ENCODE measurements at regions not wholly inside any gene's neighbourhood (a gene's known extent, or its start where the extent isn't known, plus 50 kb on each side); places are given as distances from the start of the nearest gene placed in this dataset.

DNA sequence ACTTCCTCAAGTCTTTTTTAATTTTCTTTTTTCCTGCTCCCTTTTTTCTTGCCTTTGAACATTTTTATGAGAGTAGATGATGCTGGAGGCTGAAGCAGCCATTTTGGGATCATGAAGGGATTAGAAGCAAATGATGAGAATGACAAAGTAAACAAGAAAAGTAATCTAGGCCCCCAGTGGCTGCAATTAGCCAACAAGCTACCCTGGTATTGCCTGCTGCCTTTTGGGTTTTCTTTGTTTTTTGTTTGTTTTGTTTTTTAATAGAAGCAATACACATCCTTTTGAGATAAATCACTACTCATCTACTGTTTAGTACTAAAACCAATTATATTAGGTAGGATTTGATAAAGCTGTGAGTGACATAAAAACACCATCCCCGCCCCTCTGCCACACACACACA is 280.7 kb upstream of the ADGRL2 start:
- no peak overlapping the region for H3K27ac ChIP-seq (ENCODE audit: low read depth in 2 of 2, low read length in 2 of 2)
- H3K9ac ChIP-seq (ENCODE audit: low read length in 3 of 3), result no peak overlapping the region
- no peaks in the 10 kb centered on the region for H3K4me1 ChIP-seq (ENCODE audit: control insufficient read depth in 2 of 3, insufficient read depth in 2 of 3, low read depth in 1 of 3, low read length in 3 of 3)
- H3K27me3 ChIP-seq (ENCODE audit: control insufficient read depth, insufficient read depth, low read length), result no peaks in the 10 kb centered on the region
- no peaks in the 10 kb centered on the region for H3K9me3 ChIP-seq (ENCODE audit: control insufficient read depth in 2 of 3, insufficient read depth in 1 of 3, low read length in 3 of 3)
- FAIRE-seq (no peak), DNase-seq (no peak)
- intact Hi-C loops (cut with DNase I), result no loop called here
- no peaks in the 10 kb centered on the region for H3K36me3 ChIP-seq (ENCODE audit: control insufficient read depth in 2 of 3, insufficient read depth in 3 of 3, low read length in 3 of 3)
- TF ChIP-seq, protein P1, sequence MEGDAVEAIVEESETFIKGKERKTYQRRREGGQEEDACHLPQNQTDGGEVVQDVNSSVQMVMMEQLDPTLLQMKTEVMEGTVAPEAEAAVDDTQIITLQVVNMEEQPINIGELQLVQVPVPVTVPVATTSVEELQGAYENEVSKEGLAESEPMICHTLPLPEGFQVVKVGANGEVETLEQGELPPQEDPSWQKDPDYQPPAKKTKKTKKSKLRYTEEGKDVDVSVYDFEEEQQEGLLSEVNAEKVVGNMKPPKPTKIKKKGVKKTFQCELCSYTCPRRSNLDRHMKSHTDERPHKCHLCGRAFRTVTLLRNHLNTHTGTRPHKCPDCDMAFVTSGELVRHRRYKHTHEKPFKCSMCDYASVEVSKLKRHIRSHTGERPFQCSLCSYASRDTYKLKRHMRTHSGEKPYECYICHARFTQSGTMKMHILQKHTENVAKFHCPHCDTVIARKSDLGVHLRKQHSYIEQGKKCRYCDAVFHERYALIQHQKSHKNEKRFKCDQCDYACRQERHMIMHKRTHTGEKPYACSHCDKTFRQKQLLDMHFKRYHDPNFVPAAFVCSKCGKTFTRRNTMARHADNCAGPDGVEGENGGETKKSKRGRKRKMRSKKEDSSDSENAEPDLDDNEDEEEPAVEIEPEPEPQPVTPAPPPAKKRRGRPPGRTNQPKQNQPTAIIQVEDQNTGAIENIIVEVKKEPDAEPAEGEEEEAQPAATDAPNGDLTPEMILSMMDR (IDR thresholded peaks at IDR 0.05; ENCODE audit: borderline replicate concordance, extremely low read depth, insufficient read depth), result no peak
- H3K4me3 ChIP-seq (ENCODE audit: low read length in 3 of 3), result no peak overlapping the region

DNA sequence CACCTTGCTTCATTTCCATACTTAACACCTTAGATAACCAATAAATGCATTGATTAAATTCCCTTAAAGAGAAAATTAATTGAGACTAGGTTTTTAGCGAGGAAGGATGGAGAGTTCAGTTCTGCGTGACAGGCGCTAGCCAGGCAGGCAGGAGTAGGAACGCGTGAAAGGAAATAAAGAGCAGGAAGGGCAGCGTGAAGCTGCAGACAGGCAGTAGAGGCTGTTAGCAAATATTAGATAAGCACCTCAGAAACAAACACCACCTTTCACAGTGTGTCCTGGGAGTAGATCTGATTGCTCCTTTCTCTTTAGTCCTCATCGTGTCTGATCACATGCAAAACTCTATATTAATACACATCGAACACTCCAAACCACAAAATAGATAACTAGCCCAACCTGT is 282.7 kb upstream of the ADGRL2 start:
- no peaks in the 10 kb centered on the region for H3K36me3 ChIP-seq (ENCODE audit: control insufficient read depth in 2 of 3, insufficient read depth in 3 of 3, low read length in 3 of 3)
- H3K9ac ChIP-seq (ENCODE audit: low read length in 3 of 3), result no peak overlapping the region
- no peak for DNase-seq
- no peak overlapping the region for H3K27ac ChIP-seq (ENCODE audit: low read depth in 2 of 2, low read length in 2 of 2)
- TF ChIP-seq, protein P1 (IDR thresholded peaks at IDR 0.05; ENCODE audit: borderline replicate concordance, extremely low read depth, insufficient read depth), result no peak
- H3K4me3 ChIP-seq (ENCODE audit: low read length in 3 of 3), result no peak overlapping the region
- no peaks in the 10 kb centered on the region for H3K27me3 ChIP-seq (ENCODE audit: control insufficient read depth, insufficient read depth, low read length)
- no peak for FAIRE-seq
- H3K4me1 ChIP-seq (ENCODE audit: control insufficient read depth in 2 of 3, insufficient read depth in 2 of 3, low read depth in 1 of 3, low read length in 3 of 3), result no peaks in the 10 kb centered on the region
- no peaks in the 10 kb centered on the region for H3K9me3 ChIP-seq (ENCODE audit: control insufficient read depth in 2 of 3, insufficient read depth in 1 of 3, low read length in 3 of 3)
- intact Hi-C loops (cut with DNase I), result no loop called here

DNA sequence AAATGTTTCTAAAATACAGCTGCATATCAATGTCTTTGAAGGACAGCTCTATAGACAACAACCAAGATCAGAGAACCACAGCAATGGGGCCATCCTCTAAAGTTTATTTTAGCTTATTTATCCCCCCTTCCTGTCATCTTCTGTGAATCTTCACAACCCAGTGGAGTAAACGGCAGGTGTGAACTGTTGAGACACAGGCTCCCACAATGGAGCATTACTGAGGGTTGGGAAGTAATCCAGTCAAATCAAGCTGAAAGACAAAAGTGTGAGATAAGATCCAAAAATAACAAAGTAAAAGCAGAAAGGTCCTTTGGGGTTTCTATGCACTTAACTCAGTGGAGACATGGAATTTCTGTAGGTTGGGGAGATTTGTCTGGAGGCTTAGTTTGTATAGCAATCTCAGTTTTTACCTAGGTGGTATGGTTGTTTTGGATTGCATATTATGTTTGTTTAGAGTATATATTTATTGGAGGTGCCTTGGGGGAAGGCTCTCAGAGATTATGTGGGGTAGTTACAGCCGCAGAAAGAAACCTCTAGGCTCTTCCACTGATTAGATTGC is 286.9 kb upstream of the ADGRL2 start:
- intact Hi-C loops (cut with DNase I), result no loop called here
- FAIRE-seq (no peak), DNase-seq (no peak)
- no peaks in the 10 kb centered on the region for H3K4me1 ChIP-seq (ENCODE audit: control insufficient read depth in 2 of 3, insufficient read depth in 2 of 3, low read depth in 1 of 3, low read length in 3 of 3)
- H3K27ac ChIP-seq (ENCODE audit: low read depth in 2 of 2, low read length in 2 of 2), result no peak overlapping the region
- TF ChIP-seq, protein P1 (IDR thresholded peaks at IDR 0.05; ENCODE audit: borderline replicate concordance, extremely low read depth, insufficient read depth), result no peak
- no peaks in the 10 kb centered on the region for H3K9me3 ChIP-seq (ENCODE audit: control insufficient read depth in 2 of 3, insufficient read depth in 1 of 3, low read length in 3 of 3)
- no peaks in the 10 kb centered on the region for H3K36me3 ChIP-seq (ENCODE audit: control insufficient read depth in 2 of 3, insufficient read depth in 3 of 3, low read length in 3 of 3)
- no peak overlapping the region for H3K4me3 ChIP-seq (ENCODE audit: low read length in 3 of 3)
- H3K9ac ChIP-seq (ENCODE audit: low read length in 3 of 3), result no peak overlapping the region
- no peaks in the 10 kb centered on the region for H3K27me3 ChIP-seq (ENCODE audit: control insufficient read depth, insufficient read depth, low read length)

Data from kidney (tissue), 13 donors.